ENCODE measurements at regions not wholly inside any gene's neighbourhood (a gene's known extent, or its start where the extent isn't known, plus 50 kb on each side); places are given as distances from the start of the nearest gene placed in this dataset.

DNA sequence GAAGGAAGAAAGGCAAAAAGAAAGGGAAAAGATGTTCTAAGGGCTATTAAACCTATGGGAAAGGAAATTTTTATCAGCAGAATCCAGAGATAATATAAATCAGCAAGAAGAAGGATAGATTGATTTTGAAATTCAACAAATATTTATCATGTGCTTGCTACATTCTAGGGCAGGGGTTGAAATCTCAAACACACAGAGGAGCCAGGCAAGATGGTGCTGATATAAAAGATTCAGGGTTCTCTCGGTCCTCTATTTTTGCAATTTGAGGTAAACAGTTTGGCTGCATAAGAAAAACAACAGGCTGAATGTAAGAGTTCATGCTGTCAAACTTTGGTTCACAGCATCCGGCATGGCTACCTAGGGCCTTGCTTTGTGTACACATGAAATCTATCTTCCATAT, 109.6 kb upstream of the BMP2 start:
- no peak for DNase-seq (ENCODE audit: low read depth in 1 of 2, low spot score in 1 of 2)

DNA sequence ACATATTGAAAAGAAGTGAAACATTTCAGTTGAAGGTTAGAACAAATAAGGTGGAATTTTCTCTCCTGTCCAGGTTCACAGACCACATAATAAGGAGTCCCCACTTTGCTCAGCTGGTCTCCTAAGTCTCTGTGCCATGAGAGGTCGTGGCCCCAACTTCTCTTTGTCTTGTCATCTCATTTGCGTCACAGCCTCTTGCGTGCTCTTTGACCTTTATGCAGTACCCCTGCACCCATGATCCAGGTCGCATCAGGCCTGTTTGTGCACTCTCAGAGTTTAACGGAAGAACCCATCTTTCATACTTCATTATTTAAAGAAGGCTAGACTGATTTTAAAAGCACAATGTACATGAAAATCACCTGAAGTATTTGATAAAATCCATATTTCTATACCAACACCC, 110.4 kb upstream of the BMP2 start:
- H3K4me3 ChIP-seq (replicated peaks; ENCODE audit: insufficient read depth, low read length), result no peak overlapping the region
- DNase-seq (ENCODE audit: low read depth in 1 of 2, low spot score in 1 of 2), result no peak
- H3K27me3 ChIP-seq (ENCODE audit: insufficient read depth, poor library complexity, severe bottlenecking), result no peaks in the 10 kb centered on the region
- H3K27ac ChIP-seq (replicated peaks), result no peak overlapping the region
- TF ChIP-seq, protein P1, sequence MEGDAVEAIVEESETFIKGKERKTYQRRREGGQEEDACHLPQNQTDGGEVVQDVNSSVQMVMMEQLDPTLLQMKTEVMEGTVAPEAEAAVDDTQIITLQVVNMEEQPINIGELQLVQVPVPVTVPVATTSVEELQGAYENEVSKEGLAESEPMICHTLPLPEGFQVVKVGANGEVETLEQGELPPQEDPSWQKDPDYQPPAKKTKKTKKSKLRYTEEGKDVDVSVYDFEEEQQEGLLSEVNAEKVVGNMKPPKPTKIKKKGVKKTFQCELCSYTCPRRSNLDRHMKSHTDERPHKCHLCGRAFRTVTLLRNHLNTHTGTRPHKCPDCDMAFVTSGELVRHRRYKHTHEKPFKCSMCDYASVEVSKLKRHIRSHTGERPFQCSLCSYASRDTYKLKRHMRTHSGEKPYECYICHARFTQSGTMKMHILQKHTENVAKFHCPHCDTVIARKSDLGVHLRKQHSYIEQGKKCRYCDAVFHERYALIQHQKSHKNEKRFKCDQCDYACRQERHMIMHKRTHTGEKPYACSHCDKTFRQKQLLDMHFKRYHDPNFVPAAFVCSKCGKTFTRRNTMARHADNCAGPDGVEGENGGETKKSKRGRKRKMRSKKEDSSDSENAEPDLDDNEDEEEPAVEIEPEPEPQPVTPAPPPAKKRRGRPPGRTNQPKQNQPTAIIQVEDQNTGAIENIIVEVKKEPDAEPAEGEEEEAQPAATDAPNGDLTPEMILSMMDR (IDR thresholded peaks at IDR 0.05; ENCODE audit: insufficient read depth, low read length), result no peak
- TF ChIP-seq, protein P2, sequence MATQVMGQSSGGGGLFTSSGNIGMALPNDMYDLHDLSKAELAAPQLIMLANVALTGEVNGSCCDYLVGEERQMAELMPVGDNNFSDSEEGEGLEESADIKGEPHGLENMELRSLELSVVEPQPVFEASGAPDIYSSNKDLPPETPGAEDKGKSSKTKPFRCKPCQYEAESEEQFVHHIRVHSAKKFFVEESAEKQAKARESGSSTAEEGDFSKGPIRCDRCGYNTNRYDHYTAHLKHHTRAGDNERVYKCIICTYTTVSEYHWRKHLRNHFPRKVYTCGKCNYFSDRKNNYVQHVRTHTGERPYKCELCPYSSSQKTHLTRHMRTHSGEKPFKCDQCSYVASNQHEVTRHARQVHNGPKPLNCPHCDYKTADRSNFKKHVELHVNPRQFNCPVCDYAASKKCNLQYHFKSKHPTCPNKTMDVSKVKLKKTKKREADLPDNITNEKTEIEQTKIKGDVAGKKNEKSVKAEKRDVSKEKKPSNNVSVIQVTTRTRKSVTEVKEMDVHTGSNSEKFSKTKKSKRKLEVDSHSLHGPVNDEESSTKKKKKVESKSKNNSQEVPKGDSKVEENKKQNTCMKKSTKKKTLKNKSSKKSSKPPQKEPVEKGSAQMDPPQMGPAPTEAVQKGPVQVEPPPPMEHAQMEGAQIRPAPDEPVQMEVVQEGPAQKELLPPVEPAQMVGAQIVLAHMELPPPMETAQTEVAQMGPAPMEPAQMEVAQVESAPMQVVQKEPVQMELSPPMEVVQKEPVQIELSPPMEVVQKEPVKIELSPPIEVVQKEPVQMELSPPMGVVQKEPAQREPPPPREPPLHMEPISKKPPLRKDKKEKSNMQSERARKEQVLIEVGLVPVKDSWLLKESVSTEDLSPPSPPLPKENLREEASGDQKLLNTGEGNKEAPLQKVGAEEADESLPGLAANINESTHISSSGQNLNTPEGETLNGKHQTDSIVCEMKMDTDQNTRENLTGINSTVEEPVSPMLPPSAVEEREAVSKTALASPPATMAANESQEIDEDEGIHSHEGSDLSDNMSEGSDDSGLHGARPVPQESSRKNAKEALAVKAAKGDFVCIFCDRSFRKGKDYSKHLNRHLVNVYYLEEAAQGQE (IDR thresholded peaks at IDR 0.05; ENCODE audit: insufficient replicate concordance, low read depth), result no peak
- TF ChIP-seq POLR2AphosphoS5 (IDR thresholded peaks at IDR 0.05; ENCODE audit: low read depth) (no peak), GABPA (IDR thresholded peaks at IDR 0.05; ENCODE audit: low read depth) (no peak), SPI1 (IDR thresholded peaks at IDR 0.05; ENCODE audit: borderline replicate concordance, low read depth) (no peak)

More for the DNA sequence above, 109.6 kb upstream of the BMP2 start:
- H3K27ac ChIP-seq (replicated peaks), result no peak overlapping the region
- H3K4me3 ChIP-seq (replicated peaks; ENCODE audit: insufficient read depth, low read length), result no peak overlapping the region
- no peaks in the 10 kb centered on the region for H3K27me3 ChIP-seq (ENCODE audit: insufficient read depth, poor library complexity, severe bottlenecking)
- TF ChIP-seq, protein P1 (IDR thresholded peaks at IDR 0.05; ENCODE audit: insufficient read depth, low read length), result no peak
- TF ChIP-seq, protein P2 (IDR thresholded peaks at IDR 0.05; ENCODE audit: insufficient replicate concordance, low read depth), result no peak
- TF ChIP-seq SPI1 (IDR thresholded peaks at IDR 0.05; ENCODE audit: borderline replicate concordance, low read depth) (no peak), POLR2AphosphoS5 (IDR thresholded peaks at IDR 0.05; ENCODE audit: low read depth) (no peak), GABPA (IDR thresholded peaks at IDR 0.05; ENCODE audit: low read depth) (no peak)

DNA sequence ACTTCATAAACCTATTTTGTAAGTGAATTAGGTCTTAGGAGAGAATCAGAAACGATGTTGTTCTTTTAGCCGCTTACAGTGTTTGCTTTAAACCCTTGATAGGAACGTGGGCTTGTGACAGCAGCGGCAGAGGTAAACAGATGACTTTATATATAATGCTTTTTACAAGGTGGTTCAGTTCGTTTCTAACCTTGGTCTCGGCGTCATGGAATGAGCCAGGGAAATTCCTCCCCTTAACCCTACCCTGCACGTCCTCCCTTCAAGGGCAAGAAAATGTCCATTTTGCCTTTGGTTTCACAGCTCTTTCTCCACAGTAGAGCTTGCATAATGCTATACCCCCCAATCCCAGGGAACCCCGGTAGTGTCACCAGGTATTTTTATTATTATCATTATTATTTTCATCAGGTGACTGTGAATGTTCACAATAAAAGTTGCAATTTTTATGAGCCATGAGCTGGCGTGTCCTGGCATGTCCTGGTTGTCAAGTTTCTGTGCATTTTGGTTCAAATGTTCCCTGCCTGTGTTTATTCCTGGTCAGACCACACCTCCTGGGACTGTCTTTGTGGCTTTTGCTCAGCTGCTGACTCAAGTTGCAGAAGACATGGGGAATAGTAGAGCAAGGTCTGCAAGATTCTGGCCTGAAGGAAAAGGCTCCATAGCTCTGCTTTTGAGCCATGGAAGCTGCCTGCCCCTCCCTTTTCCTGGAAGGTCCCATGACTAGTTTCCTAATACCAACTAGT, 112.8 kb upstream of the BMP2 start:
- no peaks in the 10 kb centered on the region for H3K27me3 ChIP-seq (ENCODE audit: insufficient read depth, poor library complexity, severe bottlenecking)
- H3K4me3 ChIP-seq (replicated peaks; ENCODE audit: insufficient read depth, low read length), result no peak overlapping the region

More for the DNA sequence above, 112.8 kb upstream of the BMP2 start:
- H3K27ac ChIP-seq (replicated peaks), result no peak overlapping the region
- DNase-seq (ENCODE audit: low read depth in 1 of 2, low spot score in 1 of 2), result no peak
- TF ChIP-seq GABPA (IDR thresholded peaks at IDR 0.05; ENCODE audit: low read depth), result no peak
- no peak for TF ChIP-seq POLR2AphosphoS5 (IDR thresholded peaks at IDR 0.05; ENCODE audit: low read depth)
- TF ChIP-seq, protein P2 (IDR thresholded peaks at IDR 0.05; ENCODE audit: insufficient replicate concordance, low read depth), result no peak
- TF ChIP-seq, protein P1 (IDR thresholded peaks at IDR 0.05; ENCODE audit: insufficient read depth, low read length), result no peak
- TF ChIP-seq SPI1 (IDR thresholded peaks at IDR 0.05; ENCODE audit: borderline replicate concordance, low read depth), result no peak

Data from HL-60 (cell line).